ENCODE measurements at regions not wholly inside any gene's neighbourhood (a gene's known extent, or its start where the extent isn't known, plus 50 kb on each side); places are given as distances from the start of the nearest gene placed in this dataset.

- TF ChIP-seq, protein P1, sequence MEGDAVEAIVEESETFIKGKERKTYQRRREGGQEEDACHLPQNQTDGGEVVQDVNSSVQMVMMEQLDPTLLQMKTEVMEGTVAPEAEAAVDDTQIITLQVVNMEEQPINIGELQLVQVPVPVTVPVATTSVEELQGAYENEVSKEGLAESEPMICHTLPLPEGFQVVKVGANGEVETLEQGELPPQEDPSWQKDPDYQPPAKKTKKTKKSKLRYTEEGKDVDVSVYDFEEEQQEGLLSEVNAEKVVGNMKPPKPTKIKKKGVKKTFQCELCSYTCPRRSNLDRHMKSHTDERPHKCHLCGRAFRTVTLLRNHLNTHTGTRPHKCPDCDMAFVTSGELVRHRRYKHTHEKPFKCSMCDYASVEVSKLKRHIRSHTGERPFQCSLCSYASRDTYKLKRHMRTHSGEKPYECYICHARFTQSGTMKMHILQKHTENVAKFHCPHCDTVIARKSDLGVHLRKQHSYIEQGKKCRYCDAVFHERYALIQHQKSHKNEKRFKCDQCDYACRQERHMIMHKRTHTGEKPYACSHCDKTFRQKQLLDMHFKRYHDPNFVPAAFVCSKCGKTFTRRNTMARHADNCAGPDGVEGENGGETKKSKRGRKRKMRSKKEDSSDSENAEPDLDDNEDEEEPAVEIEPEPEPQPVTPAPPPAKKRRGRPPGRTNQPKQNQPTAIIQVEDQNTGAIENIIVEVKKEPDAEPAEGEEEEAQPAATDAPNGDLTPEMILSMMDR (IDR thresholded peaks at IDR 0.05; ENCODE audit: insufficient read depth, low read length, poor library complexity, severe bottlenecking) = no peak
- TF ChIP-seq EZH2phosphoT487 (conservative IDR thresholded peaks at IDR 0.05; ENCODE audit: low read length) = no peak
Observed at GRCh38 chr7:85498031-85498430, 311.2 kb upstream of the SEMA3D start.

Data from SU-DHL-6 (cell line).